C4-2B (cell line): ENCODE measurements at regions not wholly inside any gene's neighbourhood (a gene's known extent, or its start where the extent isn't known, plus 50 kb on each side); places are given as distances from the start of the nearest gene placed in this dataset.

Experiments used
- ZFX ChIP-seq: fragments of 450-650 bp; IDR thresholded peaks from 2 replicates; pipeline ENCODE4 v1.6.1; 2017
- TF ChIP-seq, protein P1 (sequence below): fragments of 450-650 bp; conservative IDR thresholded peaks from 2 replicates; pipeline ENCODE4 v1.5.1; 2017; ENCODE audit warnings: mild to moderate bottlenecking

DNA sequence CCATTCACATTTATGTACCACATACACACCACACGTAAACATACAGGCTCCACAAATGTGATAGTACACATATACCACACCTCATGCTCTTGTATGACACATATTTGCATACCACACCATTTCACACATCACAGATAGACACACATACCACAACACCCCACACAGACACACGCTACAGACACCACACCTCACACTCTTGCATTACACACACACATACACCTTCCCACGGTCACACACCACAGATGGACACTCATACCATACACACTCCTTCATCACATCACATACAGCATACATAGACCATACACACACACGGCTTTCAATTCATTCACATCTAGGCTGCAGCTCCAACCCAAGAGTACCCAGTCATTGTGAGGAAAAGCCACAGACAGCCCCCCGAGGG is 222.5 kb upstream of the RPL34 start:
- TF ChIP-seq, protein P1, sequence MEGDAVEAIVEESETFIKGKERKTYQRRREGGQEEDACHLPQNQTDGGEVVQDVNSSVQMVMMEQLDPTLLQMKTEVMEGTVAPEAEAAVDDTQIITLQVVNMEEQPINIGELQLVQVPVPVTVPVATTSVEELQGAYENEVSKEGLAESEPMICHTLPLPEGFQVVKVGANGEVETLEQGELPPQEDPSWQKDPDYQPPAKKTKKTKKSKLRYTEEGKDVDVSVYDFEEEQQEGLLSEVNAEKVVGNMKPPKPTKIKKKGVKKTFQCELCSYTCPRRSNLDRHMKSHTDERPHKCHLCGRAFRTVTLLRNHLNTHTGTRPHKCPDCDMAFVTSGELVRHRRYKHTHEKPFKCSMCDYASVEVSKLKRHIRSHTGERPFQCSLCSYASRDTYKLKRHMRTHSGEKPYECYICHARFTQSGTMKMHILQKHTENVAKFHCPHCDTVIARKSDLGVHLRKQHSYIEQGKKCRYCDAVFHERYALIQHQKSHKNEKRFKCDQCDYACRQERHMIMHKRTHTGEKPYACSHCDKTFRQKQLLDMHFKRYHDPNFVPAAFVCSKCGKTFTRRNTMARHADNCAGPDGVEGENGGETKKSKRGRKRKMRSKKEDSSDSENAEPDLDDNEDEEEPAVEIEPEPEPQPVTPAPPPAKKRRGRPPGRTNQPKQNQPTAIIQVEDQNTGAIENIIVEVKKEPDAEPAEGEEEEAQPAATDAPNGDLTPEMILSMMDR: no peak
- TF ChIP-seq ZFX: no peak
